NCI-H146 (cell line): ENCODE measurements at regions not wholly inside any gene's neighbourhood (a gene's known extent, or its start where the extent isn't known, plus 50 kb on each side); places are given as distances from the start of the nearest gene placed in this dataset.
"Not testable (repeated sequence)": the region's sequence is repeated elsewhere in the genome, so short reads cannot be mapped to it uniquely, and the experiment has no call there.

Experiments
- DNase-seq: peaks from one replicate; lab custom pipeline; 2025; lab: John Stamatoyannopoulos, UW

DNA sequence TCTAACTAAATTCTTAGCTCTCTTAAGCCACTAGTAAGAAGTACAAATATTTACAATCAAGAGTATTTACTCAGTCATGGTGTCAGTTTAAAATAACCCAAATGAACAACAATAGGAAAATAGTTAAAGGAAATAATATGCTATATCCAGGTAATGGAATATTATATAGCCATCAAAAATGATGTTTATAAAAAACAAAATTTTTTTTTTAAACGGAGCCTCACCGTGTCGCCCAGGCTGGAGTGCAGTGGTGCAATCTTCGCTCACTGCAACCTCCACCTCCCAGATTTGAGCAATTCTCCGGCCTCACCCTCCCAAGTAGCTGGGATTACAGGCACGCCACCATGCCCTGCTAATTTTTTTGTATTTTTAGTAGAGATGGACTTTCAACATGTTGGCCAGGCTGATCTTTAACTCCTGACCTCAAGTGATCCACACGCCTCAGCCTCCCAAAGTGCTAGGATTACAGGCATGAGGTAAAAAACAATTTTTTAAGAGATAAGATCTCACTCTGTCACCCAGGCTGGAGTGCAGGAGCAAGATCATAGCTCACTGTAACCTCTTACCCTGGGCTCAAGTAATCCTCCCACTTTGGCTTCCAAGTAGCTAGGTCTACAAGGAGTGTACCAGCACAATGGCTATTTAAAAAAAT, 132.5 kb downstream of the NOC3L start:
- DNase-seq = no peak

DNA sequence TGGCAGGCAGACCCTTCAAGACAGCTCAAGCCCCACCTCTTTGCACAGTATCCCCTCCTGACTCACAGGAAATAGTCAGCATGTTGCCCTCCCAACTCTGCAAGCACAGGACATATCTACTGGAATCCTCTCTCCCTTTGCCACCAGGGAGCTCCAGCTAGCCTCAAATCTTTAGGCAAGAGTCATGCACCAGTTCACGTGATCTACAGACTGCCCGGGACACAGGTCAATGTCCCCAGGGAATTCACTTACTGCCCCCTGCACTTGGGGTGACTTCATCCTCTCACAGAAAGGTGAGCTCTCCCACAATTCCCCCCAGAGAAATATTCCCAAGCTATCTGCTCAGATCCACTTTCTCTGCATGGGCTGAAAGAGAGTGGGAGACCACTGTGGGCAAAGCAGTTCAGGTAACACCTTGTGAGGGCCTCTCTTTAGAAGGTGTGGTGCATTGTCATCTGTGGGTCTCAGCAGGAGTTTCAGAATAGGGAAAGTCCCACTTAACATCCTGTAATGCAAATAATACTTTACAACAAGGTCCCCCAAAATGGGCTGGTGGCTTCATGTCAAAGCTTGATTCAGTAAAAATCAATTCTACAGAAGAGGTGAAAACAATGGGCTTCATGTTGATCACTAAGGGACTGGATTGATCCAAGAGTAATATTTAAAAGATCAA, 129.9 kb downstream of the NOC3L start:
- no peak for DNase-seq

DNA sequence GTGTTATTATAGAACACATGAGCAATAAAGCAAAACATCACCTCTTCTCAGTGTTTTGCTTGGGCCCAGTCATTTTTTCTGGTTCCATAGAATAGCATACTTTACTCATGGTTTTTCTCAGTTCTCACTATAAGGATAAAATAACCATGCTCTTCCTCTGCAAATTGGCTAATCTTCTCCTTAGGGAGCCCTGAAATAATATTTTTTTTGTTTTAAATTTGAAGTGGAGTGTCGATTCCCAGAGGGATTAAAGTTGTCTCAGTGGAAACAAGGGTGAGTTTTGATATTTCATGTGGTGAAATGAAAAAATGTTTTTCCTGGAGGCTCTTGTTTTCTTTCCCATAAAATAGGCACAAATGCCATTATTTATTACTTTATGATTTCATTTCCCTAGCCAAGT, 127.3 kb downstream of the NOC3L start:
- no peak for DNase-seq

DNA sequence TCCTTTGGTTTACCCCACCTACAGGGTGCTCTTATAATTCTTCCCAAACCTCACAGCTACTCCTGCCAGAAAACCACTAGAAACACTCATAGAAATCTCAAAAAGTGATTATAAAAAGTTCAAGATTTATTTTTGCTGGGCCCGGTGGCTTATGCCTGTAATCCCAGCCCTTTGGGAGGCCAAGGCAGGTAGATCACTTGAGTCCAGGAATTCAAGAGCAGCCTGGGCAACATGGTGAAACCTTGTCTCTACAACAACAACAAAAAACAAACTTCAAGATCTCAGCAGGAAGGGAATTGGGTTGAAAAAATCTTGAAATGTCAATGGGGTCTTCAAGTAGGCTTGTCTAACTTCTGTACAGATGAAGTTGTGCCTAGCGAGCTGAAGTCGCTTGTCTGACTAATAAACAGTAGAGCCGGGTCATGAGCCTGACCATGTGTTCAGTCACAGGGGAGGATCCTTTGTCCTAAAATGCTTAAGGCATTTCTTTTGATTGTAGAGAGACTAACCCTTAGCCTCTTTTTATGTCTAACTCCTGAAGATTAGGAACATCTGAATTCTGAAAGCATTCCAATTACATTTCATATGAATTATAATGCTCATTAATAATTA, 124.6 kb downstream of the NOC3L start:
- DNase-seq = no peak

DNA sequence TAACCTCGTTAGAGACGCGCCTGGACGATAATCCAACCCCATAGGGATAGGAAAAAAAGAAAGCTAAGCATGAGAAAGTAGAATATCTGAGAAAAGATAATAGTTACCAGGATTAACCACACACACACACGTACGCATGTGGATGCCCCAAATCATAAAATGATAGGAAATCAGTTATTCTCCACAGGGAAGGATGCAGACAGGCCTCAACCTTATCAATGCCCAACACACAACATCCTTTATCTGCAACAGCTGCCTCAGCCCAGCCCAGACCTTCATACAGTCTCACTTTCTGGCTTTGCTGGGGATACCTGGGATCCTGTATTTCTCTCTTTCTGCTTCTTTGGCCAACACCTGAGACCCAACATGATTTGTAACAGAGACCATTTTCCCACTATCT, 123.0 kb downstream of the NOC3L start:
- DNase-seq = no peak

DNA sequence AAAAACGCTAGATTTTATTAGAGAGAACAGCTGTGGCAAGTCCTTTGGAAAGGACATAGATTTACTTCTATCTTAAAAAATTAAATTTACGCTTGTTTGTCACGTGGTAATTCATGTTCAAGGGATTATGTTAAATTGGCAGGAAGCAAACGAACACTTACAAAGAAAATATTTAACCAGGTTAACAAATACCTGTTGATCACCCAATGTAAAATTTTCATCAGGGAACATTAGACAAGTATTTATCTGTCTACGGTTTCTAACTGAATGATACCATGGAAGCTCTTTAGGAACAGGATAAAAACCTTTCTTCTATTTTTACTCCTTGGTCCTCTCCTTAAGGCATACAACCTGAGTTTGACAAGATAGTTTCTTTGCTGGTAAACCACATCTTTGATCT, 122.2 kb downstream of the NOC3L start:
- no peak for DNase-seq

DNA sequence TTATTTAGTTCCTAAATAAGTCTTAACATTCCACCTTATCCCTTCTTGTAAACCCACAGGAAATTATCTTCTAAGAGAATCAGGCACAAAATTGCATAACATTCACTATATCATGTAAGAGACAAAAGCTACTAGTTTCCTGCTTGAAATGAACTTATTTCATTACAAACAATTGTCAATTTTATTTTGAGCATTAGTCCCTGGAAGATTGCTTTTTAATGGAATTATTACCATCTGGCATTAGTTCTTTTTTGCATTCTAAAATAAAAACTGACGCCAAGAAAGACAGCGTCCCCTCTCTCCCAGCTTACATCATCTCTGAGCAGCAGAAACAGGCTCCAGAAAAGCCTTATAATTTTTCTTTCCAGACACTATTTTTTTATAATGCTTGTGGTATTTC, 121.8 kb downstream of the NOC3L start:
- no peak for DNase-seq

DNA sequence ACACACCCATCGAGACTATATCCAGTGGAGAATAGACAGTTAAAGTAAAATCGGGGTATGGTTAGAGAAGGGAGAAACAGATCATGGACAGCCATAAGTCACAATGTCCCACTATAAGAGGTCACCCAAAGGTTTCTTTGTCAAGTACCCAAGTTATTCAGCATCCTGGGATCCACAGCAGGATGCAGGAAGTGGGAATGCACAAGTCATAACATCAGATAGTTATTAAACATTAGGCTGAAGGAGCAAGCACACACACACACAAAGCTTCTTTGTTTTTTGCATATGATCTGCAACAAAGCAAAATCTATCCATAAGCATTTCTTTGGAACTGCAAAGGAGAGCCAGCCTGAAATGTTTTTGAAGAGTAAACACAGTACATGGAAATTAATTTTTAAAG, 111.6 kb downstream of the NOC3L start:
- no peak for DNase-seq

DNA sequence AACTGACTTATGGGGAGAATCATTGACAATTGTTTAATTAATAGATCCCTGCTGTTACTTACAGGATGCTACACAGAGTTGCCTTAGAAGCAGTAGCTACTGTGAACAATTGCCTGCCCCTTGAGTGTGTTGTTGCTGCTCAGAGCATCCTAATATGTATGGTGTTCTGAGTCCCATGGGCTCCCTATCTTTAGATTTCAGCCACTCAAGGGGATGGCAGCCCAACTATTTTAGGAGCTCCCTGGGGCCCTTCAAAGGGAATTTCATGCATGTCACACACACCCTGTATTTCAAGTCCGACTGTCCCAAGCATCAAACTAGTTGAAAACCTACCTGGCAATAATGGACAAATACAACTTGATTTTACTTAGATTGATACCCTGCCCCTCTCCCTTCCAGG, 111.2 kb downstream of the NOC3L start:
- no peak for DNase-seq

DNA sequence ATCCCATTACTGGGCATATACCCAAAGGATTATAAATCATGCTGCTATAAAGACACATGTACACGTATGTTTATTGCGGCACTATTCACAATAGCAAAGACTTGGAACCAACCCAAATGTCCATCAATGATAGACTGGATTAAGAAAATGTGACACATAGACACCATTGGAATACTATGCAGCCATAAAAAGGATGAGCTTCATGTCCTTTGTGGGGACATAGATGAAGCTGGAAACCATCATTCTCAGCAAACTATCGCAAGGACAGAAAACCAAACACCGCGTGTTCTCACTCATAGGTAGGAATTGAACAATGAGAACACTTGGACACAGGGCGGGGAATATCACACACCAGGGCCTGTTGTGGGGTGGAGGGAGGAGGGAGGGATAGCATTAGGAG, 105.3 kb downstream of the NOC3L start:
- not testable (repeated sequence) for DNase-seq

DNA sequence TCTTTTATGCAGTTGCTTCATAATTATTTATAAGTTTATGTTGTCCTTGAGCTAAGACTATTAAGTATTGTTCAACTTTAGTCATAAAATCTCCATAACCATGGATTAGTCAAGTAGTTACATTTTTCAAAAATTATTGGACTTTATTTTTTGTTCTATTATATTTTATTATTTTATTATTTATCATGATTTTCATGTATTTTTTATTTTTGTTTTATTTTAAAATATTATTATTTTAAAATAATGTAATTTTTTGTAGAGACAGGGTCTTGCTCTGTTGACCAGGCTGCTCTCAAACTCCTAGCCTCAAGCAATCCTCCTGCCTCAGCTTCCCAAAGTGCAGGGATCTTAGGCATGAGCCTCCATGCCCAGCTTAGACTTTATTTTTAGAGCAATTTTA, 102.3 kb downstream of the NOC3L start:
- no peak for DNase-seq

DNA sequence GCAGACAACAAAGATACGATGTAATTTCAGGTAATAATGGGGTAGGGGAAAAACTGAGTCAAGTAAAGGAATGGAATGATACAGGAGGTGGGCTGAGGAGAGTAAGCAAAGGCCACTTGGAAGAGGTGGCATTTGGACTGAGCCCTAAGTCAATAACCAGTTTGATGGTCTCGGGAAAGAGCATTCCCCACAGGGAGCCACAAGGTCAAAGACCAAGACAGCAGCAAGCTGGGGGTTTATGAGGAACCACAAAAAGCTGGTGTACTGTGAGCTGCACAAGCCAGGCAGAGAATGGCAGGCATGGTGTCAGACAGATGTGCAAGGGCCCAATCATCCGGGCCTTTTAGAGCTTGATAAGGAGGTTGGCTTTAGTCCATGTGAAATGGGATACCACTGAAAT, 98.7 kb downstream of the NOC3L start:
- DNase-seq = no peak

DNA sequence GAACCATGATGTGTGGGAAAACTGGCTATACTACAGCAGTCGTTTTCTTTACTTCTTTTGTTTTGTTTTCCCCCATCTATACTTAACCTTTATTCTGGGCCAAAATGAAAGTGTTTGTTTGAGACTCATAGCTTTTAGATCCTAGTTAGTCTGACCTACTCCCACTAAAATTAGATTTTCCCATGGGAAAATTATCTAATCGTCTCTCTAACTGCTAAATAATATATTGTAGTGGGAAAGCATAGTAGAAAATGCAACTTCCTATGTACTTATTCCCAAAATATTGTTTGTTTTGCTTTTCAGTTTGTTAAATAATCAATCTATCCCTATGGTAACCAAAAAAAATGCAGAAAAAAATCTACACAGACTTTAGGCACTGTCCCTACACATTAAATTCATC, 96.6 kb downstream of the NOC3L start:
- no peak for DNase-seq

DNA sequence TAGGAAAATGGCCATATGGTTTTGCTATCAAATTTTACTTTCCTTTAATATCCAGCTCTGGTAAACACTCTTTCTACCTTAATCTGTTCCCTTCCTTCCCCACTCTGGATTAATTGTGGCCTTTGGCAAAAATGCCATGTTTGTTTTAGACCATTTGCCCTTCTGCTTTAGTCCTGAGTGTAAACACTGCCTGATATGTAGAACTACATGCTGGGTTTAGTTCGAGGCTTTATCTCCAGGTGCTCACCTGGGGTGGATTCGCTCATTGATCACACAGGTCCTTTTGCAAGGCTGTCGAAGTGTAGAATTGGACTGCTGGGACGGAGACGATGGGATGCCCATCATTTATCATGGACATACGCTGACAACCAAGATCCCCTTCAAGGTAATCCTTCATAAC, 94.1 kb downstream of the NOC3L start:
- DNase-seq = peak; percentile 66

DNA sequence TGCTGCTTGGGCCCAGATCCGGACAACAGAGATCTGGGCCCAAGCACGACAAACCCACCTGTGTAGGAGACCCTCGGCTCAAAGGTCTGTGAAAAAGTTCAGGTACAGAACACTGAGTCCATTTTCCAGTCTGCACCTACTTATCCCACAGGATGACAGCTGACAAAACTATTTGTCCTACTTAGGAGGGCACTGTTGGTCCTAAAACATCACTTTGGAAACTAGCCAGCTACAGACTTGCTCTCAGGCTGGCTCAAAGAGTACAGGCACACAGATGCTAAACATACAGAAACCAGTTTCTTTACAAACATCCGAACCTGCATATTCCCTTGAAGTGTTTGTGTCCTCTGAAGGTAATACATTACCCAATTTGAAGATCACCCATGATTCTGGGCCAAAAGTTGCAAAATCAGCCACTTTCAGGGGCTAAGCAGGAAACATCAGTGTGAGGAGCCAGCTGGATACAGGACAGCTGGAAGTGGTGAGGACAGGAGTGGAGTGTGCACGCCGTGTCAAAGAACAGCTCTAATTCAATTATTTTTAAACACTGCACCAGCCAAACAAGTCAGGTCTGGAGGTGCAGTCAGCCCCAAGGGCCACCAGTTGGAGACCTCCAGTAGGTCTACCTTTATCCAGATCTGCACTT, 88.5 kb downstream of the NOC3L start:
- DNase-seq = no peak

DNA sequence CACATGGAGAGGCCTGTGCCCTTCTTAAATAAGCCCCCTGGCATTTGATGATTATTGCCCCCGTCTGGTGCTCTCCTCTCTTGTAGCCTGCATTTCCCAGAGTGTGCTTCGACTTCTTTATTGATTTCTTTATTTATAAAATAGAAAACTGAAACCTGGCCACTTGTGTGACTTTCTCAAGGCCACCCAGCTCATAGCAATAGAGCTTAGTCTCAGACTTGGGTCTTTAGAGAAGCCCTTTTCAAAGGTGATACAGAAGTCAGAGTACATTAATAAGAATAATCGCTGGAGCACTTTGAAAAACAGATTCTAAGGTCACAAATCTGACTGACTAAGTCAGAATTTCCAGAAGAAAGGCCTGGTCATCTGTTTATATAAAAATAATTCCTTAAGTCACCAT, 86.6 kb downstream of the NOC3L start:
- DNase-seq = no peak

DNA sequence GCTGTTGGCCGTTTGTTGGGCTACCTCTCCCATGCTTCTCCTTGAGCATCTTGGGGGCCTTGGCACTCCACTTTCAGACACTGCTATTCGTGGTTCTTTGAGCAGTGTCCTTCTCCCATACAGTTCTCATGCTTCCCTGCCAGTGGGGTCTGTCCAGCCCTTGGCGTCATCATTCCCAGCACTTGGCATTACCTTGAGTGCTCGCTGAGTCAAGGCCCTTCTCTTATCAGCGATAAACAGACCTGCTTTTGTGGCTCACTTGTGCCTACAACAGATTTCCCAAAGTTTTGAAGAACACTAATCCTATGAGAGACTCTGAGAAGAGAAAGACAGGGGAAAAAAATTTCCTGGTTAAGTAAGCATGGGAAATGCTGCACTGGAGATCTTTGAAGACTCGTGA, 85.3 kb downstream of the NOC3L start:
- DNase-seq = no peak

DNA sequence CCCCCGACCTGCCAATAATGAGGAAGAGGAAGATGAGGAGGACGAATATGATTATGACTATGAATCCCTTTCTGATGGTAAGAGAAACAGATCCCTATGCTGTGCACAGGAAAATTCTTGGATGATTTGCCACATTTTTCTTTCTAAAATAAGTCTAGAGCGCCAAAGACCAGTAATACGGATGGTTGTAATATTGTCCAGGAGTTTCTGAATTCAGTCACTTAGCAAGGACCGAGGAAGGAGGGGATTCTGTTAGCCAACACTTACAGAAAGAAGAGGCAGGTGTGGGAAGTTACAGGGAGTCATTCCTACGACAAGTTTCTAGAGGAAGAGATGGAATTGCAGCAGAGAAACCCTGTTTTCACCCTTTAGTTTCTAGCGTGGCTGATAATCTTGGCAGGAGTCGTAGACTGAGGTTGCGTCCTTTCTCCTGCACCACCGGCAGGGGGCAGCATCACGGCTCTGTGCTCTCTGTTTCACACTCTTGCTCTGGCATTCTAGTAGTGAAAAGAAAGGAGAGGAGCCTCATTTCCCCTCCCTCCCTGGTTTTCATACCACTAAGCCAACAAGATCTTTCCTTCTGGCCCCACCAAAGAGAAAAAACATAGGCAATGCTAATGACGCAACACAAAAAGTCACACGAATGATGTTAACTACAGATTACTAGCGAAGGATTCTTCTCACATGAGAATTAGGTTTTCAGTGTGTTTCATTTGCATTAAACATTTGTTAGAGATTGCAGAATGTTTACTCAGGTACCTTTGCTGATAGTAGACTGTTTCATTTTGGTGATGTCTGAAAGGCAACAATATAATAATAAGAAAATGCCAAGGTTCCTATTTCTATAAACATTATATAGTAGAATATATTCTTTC, 82.7 kb downstream of the NOC3L start:
- DNase-seq = peak; percentile 31

DNA sequence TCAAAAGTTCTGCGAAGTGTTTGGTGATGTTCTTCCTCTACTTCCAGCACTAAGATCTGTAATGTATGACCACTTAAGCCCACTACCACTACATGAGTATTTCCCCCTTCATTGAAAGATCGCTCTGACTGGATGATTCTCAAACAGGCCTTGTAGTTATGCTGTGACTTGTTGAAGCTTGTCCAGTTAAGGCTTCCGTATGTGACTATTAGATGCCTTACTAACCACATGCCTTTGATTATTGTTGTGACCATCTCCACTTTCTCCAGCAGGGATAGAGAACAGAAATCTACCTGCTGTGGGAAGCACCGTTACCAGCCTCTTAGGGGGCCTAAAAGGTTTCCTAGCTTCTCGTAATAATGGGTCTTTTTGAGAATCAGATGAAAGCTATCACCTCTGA, 81.1 kb downstream of the NOC3L start:
- no peak for DNase-seq

DNA sequence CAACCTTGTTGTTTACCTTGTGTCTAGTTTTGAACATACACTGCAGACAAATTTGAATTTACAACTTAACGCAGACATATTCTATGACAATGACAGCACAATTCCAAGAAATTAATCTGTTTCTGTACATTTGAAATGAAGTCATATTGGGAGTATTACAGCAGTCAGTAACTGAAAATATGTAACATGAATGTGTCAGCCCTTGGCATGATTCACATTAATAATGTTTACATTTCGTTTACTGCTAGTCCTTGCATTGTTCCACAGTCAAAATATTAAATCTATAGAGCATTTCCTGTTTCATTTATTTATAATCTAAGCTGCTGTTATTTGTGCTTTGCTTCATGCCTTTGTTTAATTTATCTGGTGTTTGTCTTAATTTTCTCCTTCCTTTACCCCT, 80.4 kb downstream of the NOC3L start:
- no peak for DNase-seq
